Muscle layer of colon (tissue), 2 donors: ENCODE measurements at regions not wholly inside any gene's neighbourhood (a gene's known extent, or its start where the extent isn't known, plus 50 kb on each side); places are given as distances from the start of the nearest gene placed in this dataset.

Source experiments
- H3K27ac ChIP-seq: one replicate; pipeline ENCODE4 v1.7.0; 2013; ENCODE audit warnings: low read depth, mild to moderate bottlenecking, low read length, moderate library complexity
- H3K27me3 ChIP-seq, 2 donors: one replicate each; pipeline ENCODE4 v1.7.0; 2013; ENCODE audit warnings: low read length in 2 of 2, mild to moderate bottlenecking in 2 of 2; ENCODE audit not compliant: insufficient read depth in 2 of 2, control insufficient read depth in 1 of 2
- H3K36me3 ChIP-seq: one replicate; pipeline ENCODE4 v1.7.0; 2013; ENCODE audit warnings: mild to moderate bottlenecking, low read length; ENCODE audit not compliant: insufficient read depth
- H3K4me1 ChIP-seq: one replicate; pipeline ENCODE4 v1.7.0; 2013; ENCODE audit warnings: mild to moderate bottlenecking, low read length; ENCODE audit not compliant: insufficient read depth
- H3K4me3 ChIP-seq, 2 donors: one replicate each; pipeline ENCODE4 v1.7.0; 2013; ENCODE audit warnings: low read length in 2 of 2, low read depth in 1 of 2, mild to moderate bottlenecking in 1 of 2, moderate library complexity in 1 of 2
- H3K9ac ChIP-seq: one replicate; pipeline ENCODE4 v1.7.0; 2013; ENCODE audit warnings: low read length
- H3K9me3 ChIP-seq: one replicate; pipeline ENCODE4 v1.7.0; 2013; ENCODE audit warnings: mild to moderate bottlenecking, low read length
- donor health status: abdominal sarcoma.
- donor health status: Adenocarcinoma of cecum.

DNA sequence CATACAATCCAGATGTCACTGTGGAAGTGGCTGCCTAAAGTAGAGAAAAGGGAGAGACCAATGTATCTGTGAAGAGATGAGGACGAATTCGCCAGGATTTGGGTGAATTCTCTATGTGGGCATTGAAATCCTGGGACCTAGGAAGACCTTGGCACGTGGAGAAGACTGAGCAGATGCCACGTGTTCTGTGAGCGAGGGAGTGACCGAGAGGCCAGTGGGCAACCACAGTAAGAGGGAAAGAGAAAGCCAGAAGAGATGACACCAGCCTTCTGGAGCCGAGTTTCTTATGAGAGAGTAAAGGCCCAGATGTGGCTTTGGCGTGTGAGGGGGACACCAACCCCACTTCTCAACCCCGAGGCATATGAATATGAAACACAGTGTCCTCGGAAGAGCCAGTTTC is 228.1 kb downstream of the BUD13 start:
- Histone ChIP-seq H3K9ac (no peak overlapping the region), H3K27me3 (no peaks in the 10 kb centered on the region), H3K4me3 (no peak overlapping the region), H3K9me3 (peaks cover 9% of the 10 kb centered on the region), H3K27ac (no peak overlapping the region), H3K4me1 (no peaks in the 10 kb centered on the region), H3K36me3 (no peaks in the 10 kb centered on the region)

DNA sequence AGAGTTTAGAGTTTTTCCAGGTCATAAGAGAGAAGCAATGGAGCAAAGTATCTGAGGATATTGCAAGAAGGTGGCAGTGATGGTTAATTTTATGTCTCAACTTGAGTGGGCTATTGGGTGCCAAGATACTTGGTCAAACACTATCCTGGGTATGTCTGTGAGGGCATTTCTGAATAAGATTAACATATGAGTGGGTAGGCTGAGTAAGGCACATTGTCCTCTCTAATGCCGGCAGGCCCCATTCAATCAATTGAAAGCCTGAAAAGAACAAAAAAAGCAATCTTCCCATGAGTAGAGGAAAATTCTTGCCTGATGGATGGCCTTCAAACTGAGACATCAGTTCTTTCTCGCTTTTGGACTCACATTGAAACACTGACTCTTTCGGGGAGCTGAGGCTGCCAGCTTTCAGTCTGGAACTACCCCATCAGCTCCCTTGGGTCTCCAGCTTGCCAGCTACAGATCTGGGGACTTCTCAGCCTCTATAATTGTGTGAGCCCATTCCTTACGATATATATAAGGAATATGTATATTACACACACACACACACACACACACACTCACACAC is 228.8 kb downstream of the BUD13 start:
- Histone ChIP-seq H3K36me3 (no peaks in the 10 kb centered on the region), H3K9me3 (peaks cover 4% of the 10 kb centered on the region), H3K27ac (no peak overlapping the region), H3K9ac (no peak overlapping the region), H3K4me3 (no peak overlapping the region), H3K4me1 (no peaks in the 10 kb centered on the region), H3K27me3 (no peaks in the 10 kb centered on the region)

DNA sequence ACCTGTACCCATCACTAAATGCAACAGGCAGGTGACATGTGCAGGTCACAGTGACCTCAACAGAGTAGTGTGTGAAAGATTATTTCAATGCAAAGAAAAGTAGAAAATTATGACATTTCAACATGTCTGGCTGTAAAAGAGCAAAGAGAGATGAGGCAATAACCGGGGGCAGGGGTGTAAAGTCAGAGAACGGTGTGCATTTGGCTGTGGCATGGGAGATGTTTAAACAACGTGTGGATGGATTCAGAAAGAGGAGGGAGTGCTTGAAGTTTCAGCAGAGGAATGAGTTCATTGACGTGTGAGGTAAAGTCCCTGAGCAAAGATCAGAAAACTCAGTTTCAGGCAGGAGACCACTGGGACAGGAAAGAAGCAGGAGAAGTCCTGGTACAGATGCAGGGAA is 229.7 kb downstream of the BUD13 start:
- H3K27me3 ChIP-seq: no peaks in the 10 kb centered on the region
- no peaks in the 10 kb centered on the region for H3K4me1 ChIP-seq
- H3K27ac ChIP-seq: no peak overlapping the region
- no peaks in the 10 kb centered on the region for H3K36me3 ChIP-seq
- H3K9me3 ChIP-seq: no peaks in the 10 kb centered on the region
- no peak overlapping the region for H3K4me3 ChIP-seq
- H3K9ac ChIP-seq: no peak overlapping the region

DNA sequence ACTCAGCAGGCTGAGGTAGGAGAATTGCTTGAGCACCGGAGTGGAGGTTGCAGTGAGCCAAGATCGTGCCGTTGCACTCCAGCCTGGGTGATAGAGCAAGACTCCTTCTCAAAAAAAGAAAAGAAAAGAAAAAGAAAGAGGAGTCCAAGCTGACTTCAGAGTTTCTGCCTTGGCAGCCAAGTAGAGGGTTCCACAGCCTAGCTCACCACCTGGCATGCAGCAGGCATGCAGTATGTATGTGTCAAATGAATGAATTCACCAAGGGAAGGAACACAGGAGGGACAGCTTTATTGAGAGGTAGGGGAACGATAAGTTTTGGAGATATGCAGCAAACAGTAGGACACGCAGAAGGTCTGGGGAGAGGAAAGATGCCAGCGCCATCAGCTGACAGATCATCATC is 230.4 kb downstream of the BUD13 start:
- no peaks in the 10 kb centered on the region for H3K4me1 ChIP-seq
- no peaks in the 10 kb centered on the region for H3K27me3 ChIP-seq
- no peaks in the 10 kb centered on the region for H3K36me3 ChIP-seq
- no peak overlapping the region for H3K9ac ChIP-seq
- H3K27ac ChIP-seq: no peak overlapping the region
- no peaks in the 10 kb centered on the region for H3K9me3 ChIP-seq
- H3K4me3 ChIP-seq: no peak overlapping the region

DNA sequence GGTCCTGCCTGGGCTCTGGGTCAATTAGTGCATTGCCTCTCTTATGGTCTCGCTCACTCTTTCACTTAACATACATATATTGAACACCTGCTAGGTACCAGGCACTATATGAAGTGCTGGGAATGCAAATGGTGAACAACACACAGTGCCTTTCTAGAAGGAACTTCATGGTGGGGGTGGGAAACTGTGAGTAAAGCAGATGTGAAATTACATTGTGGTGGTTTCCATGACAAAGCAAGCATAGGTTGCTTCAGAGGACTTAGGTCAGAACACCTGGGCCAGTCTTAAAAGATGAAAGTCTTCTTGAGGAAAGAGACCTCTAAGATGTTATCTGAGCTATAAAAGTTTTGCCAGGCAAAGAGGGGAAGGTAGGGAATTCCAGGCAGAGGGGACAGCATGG is 231.3 kb downstream of the BUD13 start:
- Histone ChIP-seq H3K9me3 (no peaks in the 10 kb centered on the region), H3K4me3 (no peak overlapping the region), H3K36me3 (no peaks in the 10 kb centered on the region), H3K9ac (no peak overlapping the region), H3K27me3 (no peaks in the 10 kb centered on the region), H3K27ac (no peak overlapping the region), H3K4me1 (no peaks in the 10 kb centered on the region)

DNA sequence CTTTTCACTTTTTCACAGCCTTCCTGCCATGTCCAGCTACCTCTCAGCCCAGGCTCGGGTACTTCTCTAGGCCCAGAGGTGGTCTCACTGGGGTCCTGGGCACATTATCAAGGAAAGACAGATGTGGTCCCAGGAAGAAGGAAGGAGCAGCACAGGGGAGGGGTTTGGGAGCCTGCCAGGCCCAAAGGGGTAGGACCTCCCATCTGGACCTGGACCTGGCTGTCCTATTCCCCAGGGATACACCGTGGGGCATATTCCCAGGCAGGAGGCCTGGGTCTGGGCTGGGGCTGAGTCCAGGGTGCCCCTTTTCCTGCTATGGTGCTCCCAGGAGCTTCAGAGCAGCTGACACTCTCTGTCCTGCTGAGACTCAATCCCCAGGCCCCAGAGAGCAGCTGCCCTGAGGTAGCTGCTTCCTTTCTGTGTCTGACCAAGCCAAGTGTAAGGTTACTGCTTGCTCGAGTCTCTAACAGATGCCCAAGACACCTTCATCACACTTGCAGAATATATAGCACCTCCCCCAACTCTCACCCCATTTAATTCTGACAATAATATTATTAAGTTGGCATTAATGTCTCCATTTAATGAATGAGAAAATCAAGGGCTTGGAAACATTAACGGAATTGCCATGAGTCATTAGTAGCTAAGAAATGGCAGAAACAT is 232.0 kb downstream of the BUD13 start:
- no peak overlapping the region for H3K27ac ChIP-seq
- no peak overlapping the region for H3K4me3 ChIP-seq
- H3K9me3 ChIP-seq: no peaks in the 10 kb centered on the region
- H3K4me1 ChIP-seq: no peaks in the 10 kb centered on the region
- H3K27me3 ChIP-seq: no peaks in the 10 kb centered on the region
- no peak overlapping the region for H3K9ac ChIP-seq
- H3K36me3 ChIP-seq: no peaks in the 10 kb centered on the region

DNA sequence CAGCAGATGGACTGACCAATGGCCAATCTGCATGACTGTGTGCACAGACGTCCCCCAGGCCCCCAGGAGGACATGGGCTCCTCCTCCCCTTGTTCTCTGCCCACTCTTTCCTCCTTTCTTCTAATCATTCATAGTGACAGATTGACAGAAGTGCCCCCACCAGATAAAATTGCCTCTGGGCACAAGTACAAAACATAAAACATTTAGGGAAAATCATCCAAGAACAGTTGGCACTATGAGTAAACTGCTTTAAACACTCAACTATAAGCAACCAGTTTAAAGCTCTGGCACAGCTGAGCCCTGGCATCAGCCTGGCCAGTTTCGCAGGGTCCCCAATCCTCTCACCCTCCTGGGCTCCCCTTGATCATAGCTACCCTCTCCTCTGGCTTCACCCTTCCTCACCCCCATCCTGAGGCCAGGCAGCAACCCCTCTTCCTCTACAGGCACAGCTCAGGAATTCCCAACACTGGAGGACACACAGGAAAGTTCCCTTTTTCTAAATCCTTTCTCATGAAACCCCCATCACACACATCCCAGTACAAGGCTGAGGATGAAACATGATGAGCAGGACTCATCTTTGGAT is 232.9 kb downstream of the BUD13 start:
- Histone ChIP-seq H3K36me3 (no peaks in the 10 kb centered on the region), H3K4me1 (no peaks in the 10 kb centered on the region), H3K9me3 (no peaks in the 10 kb centered on the region), H3K27me3 (no peaks in the 10 kb centered on the region), H3K9ac (no peak overlapping the region), H3K4me3 (no peak overlapping the region), H3K27ac (no peak overlapping the region)

DNA sequence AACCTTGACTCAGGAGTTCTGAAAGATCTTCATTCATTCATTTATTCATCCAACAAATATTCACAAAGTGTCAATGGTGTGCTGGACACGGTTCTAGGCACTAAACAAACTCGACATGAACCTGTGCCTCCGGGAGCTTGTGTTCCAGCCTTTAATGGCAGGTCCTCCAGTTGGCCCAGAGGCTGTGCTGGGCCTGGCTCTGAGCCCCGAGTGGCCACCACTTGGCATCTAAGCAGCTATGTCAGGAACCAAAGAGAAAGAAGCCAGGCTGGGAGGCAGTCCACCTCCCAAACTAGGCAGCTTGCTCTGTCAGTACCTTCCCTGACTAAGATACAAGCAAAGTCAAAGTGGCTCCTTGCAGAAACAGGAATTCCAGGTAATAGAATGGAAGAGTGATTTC is 233.6 kb downstream of the BUD13 start:
- Histone ChIP-seq H3K4me1 (no peaks in the 10 kb centered on the region), H3K27me3 (no peaks in the 10 kb centered on the region), H3K36me3 (no peaks in the 10 kb centered on the region), H3K4me3 (no peak overlapping the region), H3K9me3 (no peaks in the 10 kb centered on the region), H3K9ac (no peak overlapping the region), H3K27ac (no peak overlapping the region)

DNA sequence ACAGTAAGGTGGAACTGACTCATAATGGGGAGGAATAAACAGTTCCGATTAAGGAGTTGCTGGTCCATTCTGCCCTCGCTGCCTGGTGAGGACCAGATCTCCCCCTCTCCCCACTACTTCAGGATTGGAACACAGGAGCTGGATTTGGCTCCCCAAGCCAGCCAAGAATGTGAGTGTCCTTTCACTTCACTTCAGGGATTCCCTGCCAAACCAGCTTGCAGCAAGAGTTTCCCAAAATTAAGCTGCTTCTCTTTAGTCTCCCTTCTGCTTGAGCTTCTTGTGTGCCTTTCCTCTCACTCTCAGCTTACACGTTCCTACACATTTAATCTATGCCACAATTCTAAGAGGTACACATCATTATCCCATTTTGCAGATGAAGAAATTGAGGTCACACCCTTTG is 234.1 kb downstream of the BUD13 start:
- Histone ChIP-seq H3K36me3 (no peaks in the 10 kb centered on the region), H3K27ac (no peak overlapping the region), H3K4me1 (no peaks in the 10 kb centered on the region), H3K4me3 (no peak overlapping the region), H3K9me3 (no peaks in the 10 kb centered on the region), H3K27me3 (no peaks in the 10 kb centered on the region), H3K9ac (no peak overlapping the region)

DNA sequence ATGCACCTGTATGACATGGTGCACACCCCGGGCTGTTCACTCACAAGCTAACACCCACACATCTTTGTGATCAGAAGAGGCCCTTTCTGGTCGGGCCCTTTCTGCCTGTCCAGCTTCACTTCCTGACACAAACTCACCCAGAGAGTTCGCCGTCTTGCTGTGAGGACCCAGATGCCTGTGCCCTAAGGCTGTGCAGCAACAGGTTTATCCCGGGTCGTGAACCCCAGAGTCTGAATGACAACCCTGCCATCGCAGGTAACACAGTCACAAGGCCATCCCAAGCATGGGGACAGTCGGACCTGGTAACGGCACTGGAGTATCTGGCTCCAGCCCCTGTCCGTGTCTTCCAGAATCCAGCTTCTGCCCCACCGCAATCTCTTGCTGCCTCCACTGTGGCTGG is 235.1 kb downstream of the BUD13 start:
- Histone ChIP-seq H3K27ac (no peak overlapping the region), H3K36me3 (no peaks in the 10 kb centered on the region), H3K9me3 (no peaks in the 10 kb centered on the region), H3K9ac (no peak overlapping the region), H3K4me1 (no peaks in the 10 kb centered on the region), H3K4me3 (no peak overlapping the region), H3K27me3 (no peaks in the 10 kb centered on the region)

DNA sequence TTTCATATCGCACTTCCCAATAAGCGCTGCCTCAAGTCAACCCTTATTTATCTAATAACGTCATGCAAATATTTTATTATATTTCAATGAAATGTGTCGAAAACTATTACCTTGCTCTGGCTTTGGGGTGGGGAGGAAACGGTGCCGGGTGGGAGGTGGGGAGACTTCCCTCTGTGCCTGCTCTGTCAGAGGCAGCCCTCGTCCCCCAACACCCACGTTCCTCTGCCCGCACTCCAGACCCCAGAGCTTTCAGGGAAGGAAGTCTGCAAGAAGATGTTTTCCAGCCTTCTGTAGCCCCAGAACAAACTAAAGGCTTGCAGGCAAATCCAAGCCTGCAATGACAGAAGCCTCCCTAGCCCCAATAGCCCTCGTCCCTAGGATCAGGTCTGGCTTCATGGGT is 235.7 kb downstream of the BUD13 start:
- Histone ChIP-seq H3K4me1 (no peaks in the 10 kb centered on the region), H3K36me3 (no peaks in the 10 kb centered on the region), H3K9ac (no peak overlapping the region), H3K27me3 (no peaks in the 10 kb centered on the region), H3K9me3 (no peaks in the 10 kb centered on the region), H3K27ac (no peak overlapping the region), H3K4me3 (no peak overlapping the region)

DNA sequence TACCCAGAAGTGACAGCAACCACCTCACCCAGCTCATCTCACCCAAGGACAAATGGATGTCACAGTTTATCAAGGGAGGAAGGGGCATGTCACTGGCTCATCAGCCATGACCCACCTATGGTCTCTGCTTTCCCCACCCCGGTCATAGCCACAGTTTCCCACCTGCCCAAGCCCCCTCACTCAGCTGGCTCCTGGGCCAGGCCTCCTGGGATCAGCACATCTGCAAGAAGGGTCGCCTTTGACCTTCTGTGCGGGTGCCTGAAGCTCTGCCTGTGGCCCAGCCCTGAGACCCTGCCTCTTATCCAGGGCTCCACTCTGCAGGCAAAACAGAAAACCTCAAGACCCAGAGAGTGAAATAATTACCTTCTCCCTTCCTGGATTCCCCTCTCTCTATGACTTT is 236.4 kb downstream of the BUD13 start:
- Histone ChIP-seq H3K27ac (no peak overlapping the region), H3K9ac (no peak overlapping the region), H3K4me1 (no peaks in the 10 kb centered on the region), H3K4me3 (no peak overlapping the region), H3K27me3 (no peaks in the 10 kb centered on the region), H3K36me3 (no peaks in the 10 kb centered on the region), H3K9me3 (no peaks in the 10 kb centered on the region)
